ENCODE measurements at regions not wholly inside any gene's neighbourhood (a gene's known extent, or its start where the extent isn't known, plus 50 kb on each side); places are given as distances from the start of the nearest gene placed in this dataset.

DNA sequence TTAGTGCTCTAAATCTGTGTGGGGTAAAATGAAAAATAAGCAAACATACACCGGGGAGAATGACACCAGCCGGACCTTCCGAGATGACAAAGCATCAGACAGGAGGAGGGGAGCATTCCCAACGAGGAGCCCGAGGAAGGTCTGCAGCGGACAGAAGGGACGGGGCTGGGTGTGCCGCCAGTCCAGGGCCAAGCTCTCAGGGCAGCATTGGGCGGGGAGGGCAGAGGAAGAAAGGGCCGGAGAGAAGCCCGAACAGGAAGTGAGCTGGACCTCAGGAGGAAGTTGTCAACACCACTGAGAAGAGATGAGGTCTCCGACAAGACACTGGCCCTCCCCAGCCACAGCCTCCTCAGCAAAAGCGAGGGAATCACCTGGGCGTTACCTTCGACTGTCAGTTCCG is 182.6 kb upstream of the RNF32 start:
- TF ChIP-seq SREBF2 (IDR thresholded peaks at IDR 0.05) (no peak), MAZ (IDR thresholded peaks at IDR 0.05; ENCODE audit: borderline replicate concordance, low read depth, low read length) (no peak), RCOR1 (IDR thresholded peaks at IDR 0.05; ENCODE audit: low read depth, low read length) (no peak), HOXB5 (CRISPR knock-in tag; IDR thresholded peaks at IDR 0.05) (no peak), RAD21 (conservative IDR thresholded peaks at IDR 0.05 in 1 of 2, IDR thresholded peaks at IDR 0.05 in 1 of 2) (no peak), PHF8 (IDR thresholded peaks at IDR 0.05; ENCODE audit: borderline replicate concordance, low read depth) (no peak), FOXS1 (CRISPR knock-in tag; IDR thresholded peaks at IDR 0.05) (no peak), POLR2AphosphoS2 (conservative IDR thresholded peaks at IDR 0.05; ENCODE audit: low read length) (no peak), JUN (IDR thresholded peaks at IDR 0.05) (no peak), EHMT2 (IDR thresholded peaks at IDR 0.05; ENCODE audit: low read depth) (no peak), CTCF (IDR thresholded peaks at IDR 0.05) (no peak), BCL3 (IDR thresholded peaks at IDR 0.05) (no peak), CHD4 (IDR thresholded peaks at IDR 0.05; ENCODE audit: borderline replicate concordance) (no peak)
- TF ChIP-seq, protein P1, sequence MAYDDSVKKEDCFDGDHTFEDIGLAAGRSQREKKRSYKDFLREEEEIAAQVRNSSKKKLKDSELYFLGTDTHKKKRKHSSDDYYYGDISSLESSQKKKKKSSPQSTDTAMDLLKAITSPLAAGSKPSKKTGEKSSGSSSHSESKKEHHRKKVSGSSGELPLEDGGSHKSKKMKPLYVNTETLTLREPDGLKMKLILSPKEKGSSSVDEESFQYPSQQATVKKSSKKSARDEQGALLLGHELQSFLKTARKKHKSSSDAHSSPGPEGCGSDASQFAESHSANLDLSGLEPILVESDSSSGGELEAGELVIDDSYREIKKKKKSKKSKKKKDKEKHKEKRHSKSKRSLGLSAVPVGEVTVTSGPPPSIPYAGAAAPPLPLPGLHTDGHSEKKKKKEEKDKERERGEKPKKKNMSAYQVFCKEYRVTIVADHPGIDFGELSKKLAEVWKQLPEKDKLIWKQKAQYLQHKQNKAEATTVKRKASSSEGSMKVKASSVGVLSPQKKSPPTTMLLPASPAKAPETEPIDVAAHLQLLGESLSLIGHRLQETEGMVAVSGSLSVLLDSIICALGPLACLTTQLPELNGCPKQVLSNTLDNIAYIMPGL (CRISPR knock-in tag; IDR thresholded peaks at IDR 0.05; ENCODE audit: borderline replicate concordance), result no peak
- DNase-seq (ENCODE audit: low read depth in 1 of 2, low spot score in 1 of 2) (no peak), ATAC-seq (no peak), FAIRE-seq (no peak)
- ChIA-PET POLR2A (no interaction called here), CTCF (interaction anchor here (1.7 kb wide), 1 partner anchor 653 kb away, joined by 5 read pairs; no protein-coding TSS in a partner anchor)
- Histone ChIP-seq H3K4me3 (no peak overlapping the region), H3K27ac (no peak overlapping the region), H3K9me3 (no peaks in the 10 kb centered on the region), H3K4me1 (no peaks in the 10 kb centered on the region), H3K4me2 (no peak overlapping the region)
- WGBS (ENCODE audit: missing lambda C conversion rate), result 66% methylated on average over 12 of the region's 16 CpGs

DNA sequence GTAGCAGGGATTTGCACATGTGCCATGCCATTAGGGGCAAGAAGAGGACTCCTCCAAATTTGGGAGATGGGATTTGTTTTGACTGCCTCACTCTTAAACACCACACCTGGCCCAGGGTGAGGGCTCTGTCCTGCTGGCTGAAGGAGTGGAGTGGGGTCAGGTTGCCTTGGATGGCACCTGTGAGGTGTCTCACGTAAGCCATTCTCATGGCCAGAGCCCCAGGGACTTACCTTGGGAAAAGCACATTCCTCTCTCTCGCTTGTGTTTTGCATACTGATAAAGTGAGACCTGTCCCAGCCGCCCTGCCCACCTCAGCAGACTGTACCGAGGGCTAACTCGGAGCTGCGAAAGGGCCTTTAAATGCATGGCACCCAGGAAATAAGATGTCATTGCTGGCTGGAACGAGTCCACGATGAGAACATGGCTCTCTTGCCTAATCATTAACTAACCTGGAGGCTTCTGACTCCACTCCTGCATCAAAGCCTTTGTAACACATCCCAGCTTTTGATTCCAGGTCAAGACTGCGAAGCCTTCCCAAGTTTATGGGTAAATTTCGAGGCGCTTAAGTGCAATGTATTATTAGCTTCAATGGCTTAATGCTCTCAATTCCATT is 184.0 kb upstream of the RNF32 start:
- ATAC-seq, result no peak
- no peak for FAIRE-seq
- Histone ChIP-seq H3K4me2 (no peak overlapping the region), H3K4me1 (no peaks in the 10 kb centered on the region), H3K9me3 (no peaks in the 10 kb centered on the region), H3K27ac (no peak overlapping the region), H3K4me3 (no peak overlapping the region)
- CTCF ChIA-PET, result interaction anchor here (1.7 kb wide), 1 partner anchor 651 kb away, joined by 5 read pairs; no protein-coding TSS in a partner anchor
- DNase-seq (ENCODE audit: low read depth in 1 of 2, low spot score in 1 of 2), result no peak
- no peak for TF ChIP-seq BCL3 (IDR thresholded peaks at IDR 0.05)
- no peak for TF ChIP-seq FOXS1 (CRISPR knock-in tag; IDR thresholded peaks at IDR 0.05)
- no peak for TF ChIP-seq CHD2 (IDR thresholded peaks at IDR 0.05; ENCODE audit: low read length, partially characterized antibody)
- TF ChIP-seq, protein P2, sequence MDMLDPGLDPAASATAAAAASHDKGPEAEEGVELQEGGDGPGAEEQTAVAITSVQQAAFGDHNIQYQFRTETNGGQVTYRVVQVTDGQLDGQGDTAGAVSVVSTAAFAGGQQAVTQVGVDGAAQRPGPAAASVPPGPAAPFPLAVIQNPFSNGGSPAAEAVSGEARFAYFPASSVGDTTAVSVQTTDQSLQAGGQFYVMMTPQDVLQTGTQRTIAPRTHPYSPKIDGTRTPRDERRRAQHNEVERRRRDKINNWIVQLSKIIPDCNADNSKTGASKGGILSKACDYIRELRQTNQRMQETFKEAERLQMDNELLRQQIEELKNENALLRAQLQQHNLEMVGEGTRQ (IDR thresholded peaks at IDR 0.05), result no peak
- no peak for TF ChIP-seq HEYL (CRISPR knock-in tag; IDR thresholded peaks at IDR 0.05)
- no peak for TF ChIP-seq CBX2 (IDR thresholded peaks at IDR 0.05; ENCODE audit: borderline replicate concordance, low read depth)
- TF ChIP-seq CBX8 (IDR thresholded peaks at IDR 0.05), result no peak
- TF ChIP-seq, protein P1 (CRISPR knock-in tag; IDR thresholded peaks at IDR 0.05; ENCODE audit: borderline replicate concordance), result no peak
- TF ChIP-seq EP300 (IDR thresholded peaks at IDR 0.05), result no peak
- TF ChIP-seq ZSCAN20 (CRISPR knock-in tag; IDR thresholded peaks at IDR 0.05), result no peak
- TF ChIP-seq ZC3H11A (IDR thresholded peaks at IDR 0.05), result no peak
- no peak for TF ChIP-seq TP53 (CRISPR knock-in tag; IDR thresholded peaks at IDR 0.05)
- TF ChIP-seq CHD4 (IDR thresholded peaks at IDR 0.05; ENCODE audit: borderline replicate concordance), result no peak
- TF ChIP-seq ZFP36 (IDR thresholded peaks at IDR 0.05; ENCODE audit: borderline replicate concordance, partially characterized antibody), result no peak
- no peak for TF ChIP-seq HDAC2 (IDR thresholded peaks at IDR 0.05)
- TF ChIP-seq KDM5A (IDR thresholded peaks at IDR 0.05), result no peak
- TF ChIP-seq JUNB (IDR thresholded peaks at IDR 0.05), result no peak
- TF ChIP-seq, protein P3, sequence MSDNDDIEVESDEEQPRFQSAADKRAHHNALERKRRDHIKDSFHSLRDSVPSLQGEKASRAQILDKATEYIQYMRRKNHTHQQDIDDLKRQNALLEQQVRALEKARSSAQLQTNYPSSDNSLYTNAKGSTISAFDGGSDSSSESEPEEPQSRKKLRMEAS (IDR thresholded peaks at IDR 0.05), result no peak
- POLR2A ChIA-PET, result no interaction called here
- 34% methylated on average over 11 of the region's 11 CpGs for WGBS (ENCODE audit: missing lambda C conversion rate)
